NCI-H82 treated with DMSO at 0.1 percent for 48 hours (cell line): ENCODE measurements at regions not wholly inside any gene's neighbourhood (a gene's known extent, or its start where the extent isn't known, plus 50 kb on each side); places are given as distances from the start of the nearest gene placed in this dataset.
"Not testable (repeated sequence)": the region's sequence is repeated elsewhere in the genome, so short reads cannot be mapped to it uniquely, and the experiment has no call there.

Source experiments
- DNase-seq: peaks from one replicate; lab custom pipeline; 2025; ENCODE audit not compliant: unreplicated experiment; lab: John Stamatoyannopoulos, UW

- DNase-seq: not testable (repeated sequence)
Observed at GRCh38 chr6:15813698-15814097, 150.9 kb upstream of the DTNBP1 start.

DNA sequence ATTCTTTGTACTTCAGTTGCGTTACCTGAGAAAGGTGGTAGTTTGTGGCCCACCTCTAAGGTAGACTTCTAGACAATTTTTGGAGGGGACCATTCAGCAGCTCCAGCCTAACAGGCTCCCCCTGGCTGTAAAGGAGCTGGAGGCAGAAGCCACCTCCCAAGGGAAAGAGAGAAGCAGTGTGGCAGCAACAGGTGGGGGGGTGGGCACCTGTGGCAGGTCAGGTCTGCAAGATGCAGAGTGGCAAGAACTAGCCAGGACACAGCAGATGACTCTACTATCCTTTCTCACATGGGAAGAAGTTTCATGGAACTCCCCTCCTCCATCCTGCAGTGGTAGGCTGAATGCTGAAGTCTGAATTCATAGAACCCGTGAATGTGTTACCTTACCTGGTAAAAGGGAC, 148.3 kb upstream of the DTNBP1 start:
- no peak for DNase-seq

GRCh38 chr6:15810618-15811017, 147.8 kb upstream of the DTNBP1 start:
- peak; percentile 62 for DNase-seq

DNA sequence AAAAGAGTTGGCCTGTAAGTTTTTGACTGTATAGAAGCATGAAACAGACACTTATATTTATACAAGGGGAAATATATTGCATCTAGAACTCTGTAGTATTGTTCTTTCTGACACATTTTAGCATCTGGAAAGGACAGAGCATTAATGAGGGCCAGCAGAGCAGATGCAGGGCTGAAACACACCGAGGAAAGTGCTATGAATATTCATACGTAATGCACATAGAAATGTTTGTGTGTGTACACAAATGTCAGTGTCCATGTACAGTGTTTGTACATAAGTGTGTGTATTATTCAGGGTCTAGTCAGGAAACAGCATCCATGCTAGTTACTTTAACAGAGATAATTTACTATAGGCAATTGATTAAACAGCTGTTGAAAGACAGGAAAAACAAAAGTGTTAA, 146.5 kb upstream of the DTNBP1 start:
- no peak for DNase-seq

GRCh38 chr6:15804164-15805154, 141.6 kb upstream of the DTNBP1 start:
- DNase-seq: no peak

DNA sequence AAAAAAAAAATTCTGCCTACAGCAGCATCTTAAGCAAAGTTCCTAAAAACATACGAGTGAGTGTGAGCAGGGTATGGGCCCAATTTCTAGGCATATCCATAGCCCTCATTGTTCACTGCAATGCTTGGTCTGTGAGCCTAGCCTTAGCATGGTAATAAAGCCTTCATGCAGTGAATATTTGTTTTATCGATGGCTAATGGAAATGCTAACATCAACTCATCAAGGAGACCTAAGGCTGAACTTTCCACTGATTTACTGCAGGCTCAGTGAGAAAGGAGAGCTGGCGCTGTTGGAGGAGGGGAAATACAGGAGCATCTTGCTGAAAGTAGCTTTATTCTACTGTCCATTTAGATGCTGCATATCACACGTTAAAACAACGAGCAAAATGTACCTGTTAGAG, 139.6 kb upstream of the DTNBP1 start:
- DNase-seq: no peak

DNA sequence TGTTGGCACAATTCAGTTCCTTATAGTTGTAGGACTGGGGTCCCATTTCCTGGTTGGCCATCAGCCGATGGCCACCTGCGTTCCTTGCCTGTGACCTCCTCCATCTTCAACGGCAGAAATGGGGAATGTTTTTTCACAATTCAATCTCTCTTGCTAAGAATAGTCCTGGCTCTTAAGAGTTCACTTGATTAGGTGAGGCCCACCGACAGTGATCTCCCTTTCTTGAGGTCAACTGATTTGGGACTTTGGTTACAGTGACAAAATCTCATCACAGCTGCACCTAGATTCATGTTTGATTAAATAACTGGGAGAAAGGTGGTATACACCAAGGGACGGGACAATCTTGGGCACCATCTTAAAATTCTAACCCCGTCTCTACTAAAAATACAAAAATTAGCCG, 139.1 kb upstream of the DTNBP1 start:
- no peak for DNase-seq

GRCh38 chr6:15800841-15801617, 138.2 kb upstream of the DTNBP1 start:
- no peak for DNase-seq

DNA sequence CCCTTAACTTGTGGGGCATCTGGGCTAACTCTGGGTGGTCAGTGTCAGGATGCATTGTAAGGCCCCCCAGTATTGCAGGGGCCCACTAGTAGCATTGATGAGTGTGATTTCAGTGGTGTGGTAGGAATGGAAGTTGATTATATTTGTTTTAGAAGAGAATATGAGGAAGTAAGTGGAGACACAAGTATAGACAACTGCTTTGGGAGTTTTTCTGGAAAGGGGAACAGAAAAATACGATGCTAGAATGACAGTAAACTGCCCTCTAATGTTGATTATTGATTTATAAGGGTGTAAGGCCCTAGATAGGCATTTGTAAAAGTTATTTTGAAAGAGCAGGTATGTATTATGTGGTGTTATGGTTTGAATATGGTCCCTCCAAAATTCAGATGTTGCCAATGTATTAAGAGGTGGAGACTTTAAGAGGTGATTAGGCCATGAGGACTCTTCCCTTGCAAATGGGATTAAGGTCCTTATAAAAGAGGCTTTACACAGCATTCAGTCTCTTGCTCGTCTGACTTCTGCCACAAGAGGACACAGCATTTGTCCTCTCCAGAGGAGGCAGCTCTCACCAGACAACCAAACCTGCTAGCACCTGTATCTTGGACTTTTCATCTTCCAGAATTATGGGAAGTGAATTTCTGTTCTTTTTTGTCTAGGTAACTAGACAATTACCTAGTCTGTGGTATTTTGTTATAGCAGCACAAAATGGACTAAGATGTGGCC, 135.9 kb upstream of the DTNBP1 start:
- peak; percentile 84 for DNase-seq

- no peak for DNase-seq
Observed at GRCh38 chr6:15796844-15797243, 134.0 kb upstream of the DTNBP1 start.

GRCh38 chr6:15796130-15796771, 133.4 kb upstream of the DTNBP1 start:
- no peak for DNase-seq

GRCh38 chr6:15793826-15794225, 131.0 kb upstream of the DTNBP1 start:
- DNase-seq: peak; percentile 12

GRCh38 chr6:15793288-15793687, 130.5 kb upstream of the DTNBP1 start:
- DNase-seq: no peak

DNA sequence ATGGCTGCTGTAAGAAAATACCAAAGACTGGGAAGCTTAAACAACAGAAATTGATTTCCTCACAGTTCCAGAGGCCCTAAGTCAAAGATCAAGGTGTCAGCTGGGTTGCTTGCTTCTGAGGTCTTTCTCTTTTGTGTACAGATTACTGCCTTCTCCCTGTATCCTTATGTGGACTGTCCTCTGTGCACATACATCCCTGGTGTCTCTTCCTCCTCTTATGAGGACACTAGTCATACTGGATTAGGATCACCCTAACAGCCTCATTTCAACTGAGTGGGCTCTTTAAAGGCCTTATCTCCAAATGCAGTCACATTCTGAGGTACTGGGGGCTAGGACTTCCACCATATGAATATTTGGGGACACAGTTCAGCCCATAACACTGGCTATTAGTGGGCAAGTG, 130.0 kb upstream of the DTNBP1 start:
- no peak for DNase-seq

DNA sequence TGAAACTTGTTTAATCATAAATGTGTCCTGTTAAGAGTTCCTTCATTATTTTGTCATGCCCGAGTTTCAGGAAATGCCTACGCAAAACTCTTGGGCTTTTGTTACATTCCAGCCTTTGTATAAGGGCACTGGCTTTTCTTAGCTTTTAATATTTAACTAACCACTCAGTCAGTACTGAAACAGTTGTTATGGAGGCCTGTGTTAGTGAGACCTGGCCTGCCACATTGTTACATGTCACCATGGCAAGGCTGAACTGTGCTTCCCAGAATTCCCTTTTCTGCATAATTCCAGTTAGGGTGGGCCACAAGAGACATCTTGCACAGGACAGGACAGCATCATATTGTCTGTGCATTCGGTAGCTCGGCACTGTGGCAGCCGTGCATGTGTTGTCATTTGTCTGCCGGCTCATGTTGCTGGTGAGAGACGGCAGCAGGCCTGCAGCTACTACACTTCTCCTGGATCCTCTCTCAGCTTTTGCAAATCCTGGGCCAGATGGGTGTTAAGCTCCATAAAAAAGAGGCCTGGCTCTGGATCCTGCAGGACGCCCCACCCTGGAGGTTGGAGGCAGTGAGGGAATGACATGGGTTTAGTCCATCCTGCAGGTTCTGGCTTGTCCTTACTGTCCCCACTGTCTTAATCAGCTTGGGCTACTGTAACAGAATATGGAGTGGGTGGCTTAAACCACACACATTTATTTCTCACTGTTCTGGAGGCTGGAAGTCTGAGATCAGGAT, 128.8 kb upstream of the DTNBP1 start:
- peak; percentile 86 for DNase-seq

DNA sequence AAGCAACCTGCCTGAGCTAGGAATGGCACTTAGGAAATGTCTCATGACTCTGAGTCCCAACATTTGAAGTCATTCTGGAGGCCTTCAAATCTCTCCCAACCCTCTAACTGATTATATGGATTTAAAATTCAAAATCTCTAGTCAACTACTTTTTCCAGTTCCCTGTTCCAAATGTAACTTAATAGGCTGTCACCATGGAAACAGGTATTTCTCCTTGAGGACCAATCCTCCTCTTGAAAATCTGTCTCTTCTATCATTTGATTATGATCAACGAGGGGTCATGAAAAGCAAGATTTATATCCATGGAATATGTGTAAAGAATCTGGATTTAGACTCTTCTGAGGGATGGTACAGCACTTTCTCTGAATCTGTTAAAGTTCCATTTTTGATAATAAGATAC, 127.3 kb upstream of the DTNBP1 start:
- DNase-seq: no peak

DNA sequence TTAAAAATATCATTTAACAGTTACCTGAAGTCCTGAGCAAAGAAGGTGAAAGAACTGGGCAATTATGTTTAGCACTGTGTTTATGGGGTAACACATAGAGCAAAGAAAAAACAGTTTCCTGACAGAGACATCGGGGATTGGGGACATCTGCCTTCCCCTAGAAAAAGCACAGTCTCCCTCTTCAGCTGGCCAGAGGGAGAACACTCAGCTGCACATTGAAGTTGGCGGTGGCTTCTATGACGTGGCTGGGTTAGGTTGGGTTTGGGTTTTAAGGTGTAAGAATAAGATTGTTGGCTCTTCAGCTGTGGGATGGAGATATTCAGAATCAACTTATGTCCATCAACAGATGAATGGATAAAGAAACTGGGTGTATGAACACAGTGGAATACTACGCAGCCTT, 124.0 kb upstream of the DTNBP1 start:
- DNase-seq: no peak

GRCh38 chr6:15783484-15783883, 120.7 kb upstream of the DTNBP1 start:
- no peak for DNase-seq

- DNase-seq: no peak
Observed at GRCh38 chr6:15781890-15782289, 119.1 kb upstream of the DTNBP1 start.

DNA sequence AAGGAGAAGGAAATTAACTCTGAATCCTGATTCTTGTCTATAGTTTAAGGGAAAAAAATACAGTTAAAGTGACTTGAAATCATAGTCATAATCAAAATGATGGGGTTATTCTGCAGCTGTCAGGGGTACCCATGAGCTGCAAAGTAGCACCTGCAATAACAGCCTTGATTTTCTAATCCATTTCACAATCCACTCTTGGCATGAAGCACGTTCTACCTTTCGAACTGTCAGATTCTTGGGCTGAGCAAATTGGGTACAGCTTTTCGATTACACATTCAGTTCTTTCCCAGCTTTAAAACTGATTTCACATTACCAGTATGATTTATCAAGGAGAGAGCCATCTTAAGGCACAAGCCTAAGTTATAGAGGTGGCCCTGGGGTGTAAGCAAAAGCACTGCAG, 118.5 kb upstream of the DTNBP1 start:
- no peak for DNase-seq
